ENCODE measurements at regions not wholly inside any gene's neighbourhood (a gene's known extent, or its start where the extent isn't known, plus 50 kb on each side); places are given as distances from the start of the nearest gene placed in this dataset.

DNA sequence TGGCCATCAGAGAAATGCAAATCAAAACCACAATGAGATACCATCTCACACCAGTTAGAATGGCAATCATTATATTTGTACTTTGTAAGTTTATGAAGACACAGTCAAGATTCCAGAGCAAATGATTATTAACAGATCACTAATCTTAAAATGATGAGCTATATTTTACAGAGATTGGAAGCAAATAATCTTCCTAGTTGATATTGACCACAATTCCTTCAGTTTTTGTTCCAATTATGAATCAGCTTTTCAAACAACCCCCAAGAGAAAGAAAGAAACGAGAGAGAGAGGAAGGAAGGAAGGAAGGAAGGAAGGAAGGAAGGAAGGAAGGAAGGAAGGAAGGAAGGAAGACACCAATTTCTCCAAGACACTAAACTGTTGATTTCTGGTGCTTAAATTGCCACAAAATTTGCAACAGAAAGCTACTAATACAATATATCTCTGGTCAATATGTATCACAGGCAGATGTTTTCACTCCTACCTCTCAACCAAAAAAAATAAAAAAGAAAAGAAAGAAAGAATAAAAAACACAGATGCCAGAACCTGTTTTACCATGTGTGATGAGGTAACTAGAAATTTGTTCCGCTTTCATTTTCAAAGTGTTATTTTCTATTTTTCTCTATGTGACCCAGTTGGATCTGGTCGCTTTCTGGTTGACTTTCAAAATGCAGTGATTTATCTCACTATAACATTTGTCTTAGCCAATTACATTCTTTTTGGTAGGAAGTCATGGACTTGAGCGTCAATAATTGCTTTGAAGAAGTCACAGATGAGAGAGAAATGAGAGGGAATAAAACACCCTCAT, 1609.6 kb downstream of the SI start:
- TF ChIP-seq, protein P1, sequence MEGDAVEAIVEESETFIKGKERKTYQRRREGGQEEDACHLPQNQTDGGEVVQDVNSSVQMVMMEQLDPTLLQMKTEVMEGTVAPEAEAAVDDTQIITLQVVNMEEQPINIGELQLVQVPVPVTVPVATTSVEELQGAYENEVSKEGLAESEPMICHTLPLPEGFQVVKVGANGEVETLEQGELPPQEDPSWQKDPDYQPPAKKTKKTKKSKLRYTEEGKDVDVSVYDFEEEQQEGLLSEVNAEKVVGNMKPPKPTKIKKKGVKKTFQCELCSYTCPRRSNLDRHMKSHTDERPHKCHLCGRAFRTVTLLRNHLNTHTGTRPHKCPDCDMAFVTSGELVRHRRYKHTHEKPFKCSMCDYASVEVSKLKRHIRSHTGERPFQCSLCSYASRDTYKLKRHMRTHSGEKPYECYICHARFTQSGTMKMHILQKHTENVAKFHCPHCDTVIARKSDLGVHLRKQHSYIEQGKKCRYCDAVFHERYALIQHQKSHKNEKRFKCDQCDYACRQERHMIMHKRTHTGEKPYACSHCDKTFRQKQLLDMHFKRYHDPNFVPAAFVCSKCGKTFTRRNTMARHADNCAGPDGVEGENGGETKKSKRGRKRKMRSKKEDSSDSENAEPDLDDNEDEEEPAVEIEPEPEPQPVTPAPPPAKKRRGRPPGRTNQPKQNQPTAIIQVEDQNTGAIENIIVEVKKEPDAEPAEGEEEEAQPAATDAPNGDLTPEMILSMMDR (IDR thresholded peaks at IDR 0.05): no peak

DNA sequence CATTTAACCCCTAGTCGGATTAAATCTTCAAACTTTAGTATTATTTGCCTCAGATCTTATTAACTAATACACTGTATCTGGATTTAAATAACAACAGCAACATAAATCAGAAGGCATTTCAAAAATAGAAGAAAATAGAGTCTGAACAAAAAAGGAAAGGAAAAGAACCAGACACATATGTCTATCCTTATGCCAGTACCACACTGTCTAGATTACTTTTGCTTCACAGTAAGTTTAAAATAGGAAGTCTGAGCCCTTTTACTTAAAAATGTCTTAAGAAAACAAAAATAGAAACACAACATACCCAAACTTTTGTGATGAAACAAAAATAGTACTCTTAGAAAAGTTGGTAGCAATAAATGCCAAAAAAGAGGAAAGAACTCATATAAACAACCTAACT, 1615.8 kb downstream of the SI start:
- TF ChIP-seq, protein P1 (IDR thresholded peaks at IDR 0.05): no peak

DNA sequence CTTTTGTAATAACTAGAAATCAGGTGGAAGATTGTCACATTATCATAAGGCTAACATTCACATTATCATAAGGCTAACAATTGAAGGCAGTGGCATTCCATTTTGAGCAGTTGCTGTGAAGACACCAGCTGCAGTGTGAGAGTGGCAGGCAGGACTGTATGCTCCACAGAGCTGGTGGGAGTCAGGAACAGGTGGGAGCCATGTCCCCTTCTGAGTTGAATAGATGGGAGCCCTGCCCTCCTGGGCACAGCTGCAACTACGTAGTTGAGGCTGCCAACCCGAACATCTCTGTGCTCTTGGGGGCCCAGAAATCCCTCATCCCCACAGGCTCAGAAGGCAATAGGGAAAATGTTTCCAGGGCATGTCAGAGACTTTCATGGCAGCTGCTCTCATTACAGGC, 1627.6 kb downstream of the SI start:
- TF ChIP-seq, protein P1 (IDR thresholded peaks at IDR 0.05): no peak

DNA sequence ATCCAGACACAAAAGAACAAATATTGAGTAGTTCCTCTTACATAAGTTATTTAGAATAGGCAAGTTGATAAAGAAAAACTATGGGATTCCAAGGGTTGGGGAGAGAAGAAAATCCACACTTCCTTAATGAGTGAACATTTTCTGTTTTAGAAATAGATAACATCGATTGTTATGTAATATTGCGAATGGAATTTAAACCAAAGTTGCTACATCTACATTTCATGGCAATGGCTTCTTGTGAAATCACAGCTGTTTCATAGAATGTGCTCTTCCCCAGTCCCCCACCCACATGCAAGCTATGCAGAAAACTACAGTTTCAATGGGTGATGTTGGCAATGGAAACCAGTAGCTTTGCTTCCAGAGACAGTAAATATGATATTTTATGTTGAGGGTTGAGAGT, 1639.5 kb downstream of the SI start:
- TF ChIP-seq, protein P1 (IDR thresholded peaks at IDR 0.05): no peak

DNA sequence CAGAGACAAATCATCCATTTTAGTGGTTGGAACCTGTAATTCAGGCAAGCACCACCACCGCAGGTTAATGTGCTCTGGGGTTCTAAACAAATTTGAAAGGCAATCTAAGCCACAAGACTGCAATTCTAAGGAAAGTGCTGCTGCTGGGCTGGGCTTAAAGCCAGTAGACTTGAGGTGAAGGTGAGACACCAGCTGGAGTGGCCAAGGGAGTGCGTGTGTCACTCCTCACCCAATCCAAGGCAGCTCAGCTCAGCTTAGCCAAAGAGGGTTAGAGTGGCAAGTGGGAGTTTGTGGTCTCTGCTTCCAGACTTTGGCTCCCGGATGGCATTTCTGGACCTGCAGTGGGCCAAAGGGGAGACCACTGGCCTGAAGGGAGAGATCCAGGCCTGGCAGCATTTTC, 1655.6 kb downstream of the SI start:
- TF ChIP-seq, protein P1 (IDR thresholded peaks at IDR 0.05): no peak

DNA sequence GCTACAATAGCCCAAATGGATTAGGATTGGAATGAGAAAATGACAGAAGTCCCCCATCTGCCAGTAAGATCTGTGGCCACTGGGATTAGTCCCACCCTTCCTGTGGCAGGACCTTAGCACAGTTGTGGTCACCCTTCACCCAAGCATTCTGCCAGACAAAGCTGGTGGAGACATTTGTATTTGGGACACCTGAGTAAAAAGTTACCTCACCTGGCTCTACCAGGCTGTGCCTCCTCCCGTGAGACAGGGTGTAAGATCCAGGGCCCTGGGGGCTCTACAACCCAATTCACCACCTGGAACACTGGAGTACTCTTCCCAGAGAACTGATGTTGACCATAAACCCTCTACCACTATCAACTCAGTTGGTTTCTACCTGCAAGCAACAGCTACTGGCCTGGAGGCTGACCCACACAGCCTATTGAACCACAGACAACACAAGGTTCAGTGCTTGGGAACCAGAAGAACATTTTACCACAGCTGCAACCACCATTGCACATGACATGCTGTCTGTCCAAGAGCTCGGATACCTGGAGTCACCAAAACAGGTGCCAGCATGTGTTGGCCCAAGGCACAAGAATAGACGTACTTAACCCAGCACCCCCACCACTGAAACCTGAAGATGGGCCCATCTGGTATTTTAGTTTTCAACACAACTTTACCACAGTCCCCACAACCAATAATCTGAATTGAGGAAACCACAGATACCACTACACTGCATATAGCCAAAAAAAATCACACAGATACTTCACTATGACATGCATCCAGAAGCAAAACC, 1686.7 kb downstream of the SI start:
- TF ChIP-seq, protein P1 (IDR thresholded peaks at IDR 0.05): no peak

DNA sequence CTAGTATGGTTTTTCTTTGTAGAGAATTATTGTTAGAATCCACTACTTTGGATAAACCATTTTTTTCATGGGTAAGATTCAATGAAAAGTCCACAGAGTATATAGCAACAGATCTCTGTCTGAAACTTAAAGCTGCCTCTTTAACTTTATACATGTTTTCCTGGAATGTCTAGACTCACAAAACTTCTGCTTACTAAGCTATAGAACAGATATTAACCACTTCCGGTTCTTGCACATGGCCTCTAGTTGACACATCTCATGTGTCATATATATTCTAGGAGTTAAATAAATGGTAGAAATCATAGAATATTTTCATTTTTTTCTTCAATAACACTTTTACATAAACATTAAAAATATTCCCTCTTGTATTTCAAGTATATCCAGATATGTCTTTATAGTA, 1693.9 kb downstream of the SI start:
- TF ChIP-seq, protein P1 (IDR thresholded peaks at IDR 0.05): no peak
